Esophagus muscularis mucosa (tissue), 4 donors: ENCODE measurements at regions not wholly inside any gene's neighbourhood (a gene's known extent, or its start where the extent isn't known, plus 50 kb on each side); places are given as distances from the start of the nearest gene placed in this dataset.

Source experiments
- EP300 ChIP-seq: sonication (generic); formaldehyde crosslinking; IDR thresholded peaks from one replicate; pipeline ENCODE4 v1.6.1; 2017; ENCODE audit warnings: antibody characterized with exemption
- POLR2A ChIP-seq: fragments of 450-650 bp; IDR thresholded peaks from one replicate; pipeline ENCODE4 v1.6.1; 2017; ENCODE audit warnings: antibody characterized with exemption, moderate library complexity, mild to moderate bottlenecking, low read depth
- POLR2AphosphoS5 ChIP-seq, 2 donors: sonication (generic); formaldehyde crosslinking; IDR thresholded peaks; one replicate each; pipeline ENCODE4 v1.6.1; 2017; ENCODE audit warnings: antibody characterized with exemption in 2 of 2
- TF ChIP-seq, protein P1 (sequence below), 3 experiments: fragments of 200-600 bp in 2 of 3; fragments of 450-650 bp in 1 of 3; sonication (generic) in 2 of 3; IDR thresholded peaks; one replicate each; pipeline ENCODE4 v1.5.1; 2017 to 2019; ENCODE audit warnings: antibody characterized with exemption in 3 of 3, mild to moderate bottlenecking in 2 of 3, moderate library complexity in 1 of 3

DNA sequence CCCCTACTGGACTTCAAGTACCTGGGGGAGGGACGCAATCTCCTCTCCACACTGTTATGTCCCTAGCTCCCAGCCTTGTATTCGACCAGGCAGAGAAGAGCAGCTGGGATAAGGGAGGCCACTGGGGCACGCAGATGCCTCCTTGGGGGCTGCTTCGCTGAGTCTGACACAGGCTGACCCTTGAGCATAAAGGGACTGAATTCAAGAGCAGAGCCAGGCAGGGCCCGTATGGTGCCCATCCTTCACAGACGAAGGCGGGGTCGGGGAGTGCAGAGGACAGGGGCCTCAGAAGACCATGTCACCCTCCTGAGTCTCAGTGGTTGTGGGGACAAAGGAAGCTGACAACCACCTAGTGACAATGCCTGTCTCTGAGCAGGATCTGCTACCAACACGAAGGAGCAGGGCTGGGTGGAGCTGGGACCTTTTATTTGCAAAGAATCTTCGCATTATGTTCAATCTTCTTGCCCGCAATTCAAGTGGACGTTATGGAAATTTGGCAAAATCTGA is 124.6 kb downstream of the TUBA3C start:
- TF ChIP-seq POLR2A (no peak), POLR2AphosphoS5 (IDR thresholded peaks at IDR 0.05) (no peak), EP300 (no peak)
- TF ChIP-seq, protein P1, sequence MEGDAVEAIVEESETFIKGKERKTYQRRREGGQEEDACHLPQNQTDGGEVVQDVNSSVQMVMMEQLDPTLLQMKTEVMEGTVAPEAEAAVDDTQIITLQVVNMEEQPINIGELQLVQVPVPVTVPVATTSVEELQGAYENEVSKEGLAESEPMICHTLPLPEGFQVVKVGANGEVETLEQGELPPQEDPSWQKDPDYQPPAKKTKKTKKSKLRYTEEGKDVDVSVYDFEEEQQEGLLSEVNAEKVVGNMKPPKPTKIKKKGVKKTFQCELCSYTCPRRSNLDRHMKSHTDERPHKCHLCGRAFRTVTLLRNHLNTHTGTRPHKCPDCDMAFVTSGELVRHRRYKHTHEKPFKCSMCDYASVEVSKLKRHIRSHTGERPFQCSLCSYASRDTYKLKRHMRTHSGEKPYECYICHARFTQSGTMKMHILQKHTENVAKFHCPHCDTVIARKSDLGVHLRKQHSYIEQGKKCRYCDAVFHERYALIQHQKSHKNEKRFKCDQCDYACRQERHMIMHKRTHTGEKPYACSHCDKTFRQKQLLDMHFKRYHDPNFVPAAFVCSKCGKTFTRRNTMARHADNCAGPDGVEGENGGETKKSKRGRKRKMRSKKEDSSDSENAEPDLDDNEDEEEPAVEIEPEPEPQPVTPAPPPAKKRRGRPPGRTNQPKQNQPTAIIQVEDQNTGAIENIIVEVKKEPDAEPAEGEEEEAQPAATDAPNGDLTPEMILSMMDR (IDR thresholded peaks at IDR 0.05), result no peak
